Caco-2 (cell line): ENCODE measurements at regions not wholly inside any gene's neighbourhood (a gene's known extent, or its start where the extent isn't known, plus 50 kb on each side); places are given as distances from the start of the nearest gene placed in this dataset.

Experiments used
- BruUV-seq: library from RNA; stranded (reverse); fragments of 400-500 nt; replicated peaks from 2 replicates; lab custom pipeline; 2021; lab: Mats Ljungman, UMichigan
- CTCF ChIA-PET: fragments of 300-600 bp; sonication (Branson Sonifier 250); formaldehyde crosslinking; loops from one replicate; lab custom pipeline; 2022; ENCODE audit warnings: antibody characterized with exemption; lab: Charles Lee
- POLR2A ChIA-PET: fragments of 300-600 bp; sonication (Branson Sonifier 250); formaldehyde crosslinking; loops from one replicate; lab custom pipeline; 2022; ENCODE audit warnings: antibody characterized with exemption; lab: Charles Lee
- DNase-seq, 2 experiments: peaks; one replicate each; pipeline versions ENCODE4 v3.0.0 to v3.0.0-alpha.2; 2020 to 2022
- H3K27me3 ChIP-seq: replicated peaks from 2 replicates; pipeline ENCODE4 v1.6.0; 2011; ENCODE audit warnings: low read length; ENCODE audit not compliant: control insufficient read depth, insufficient read depth
- H3K36me3 ChIP-seq: 2 replicates; pipeline ENCODE4 v1.5.1; 2011; ENCODE audit warnings: low read length; ENCODE audit not compliant: control insufficient read depth, insufficient read depth
- H3K4me1 ChIP-seq: fragments of 250-450 bp; sonication (Bioruptor Pico); 2 replicates; pipeline ENCODE4 v1.5.1; 2020; ENCODE audit warnings: mild to moderate bottlenecking
- H3K4me3 ChIP-seq: 2 replicates; pipeline ENCODE4 v1.5.1; 2011; ENCODE audit warnings: low read depth, mild to moderate bottlenecking, control low read depth, low read length
- H3K9me3 ChIP-seq: fragments of 250-450 bp; sonication (Bioruptor Pico); 2 replicates; pipeline ENCODE4 v1.5.1; 2020; ENCODE audit warnings: mild to moderate bottlenecking, moderate library complexity
- H3K27ac Mint-ChIP-seq: one replicate; pipeline ENCODE4 v1.8.0; 2022; ENCODE audit warnings: mixed read lengths; ENCODE audit not compliant: unreplicated experiment
- H3K27me3 Mint-ChIP-seq: one replicate; pipeline ENCODE4 v1.8.0; 2022; ENCODE audit warnings: mixed read lengths; ENCODE audit not compliant: insufficient read depth, unreplicated experiment
- H3K36me3 Mint-ChIP-seq: one replicate; pipeline ENCODE4 v1.8.0; 2022; ENCODE audit warnings: mild to moderate bottlenecking, mixed read lengths; ENCODE audit not compliant: insufficient read depth, unreplicated experiment
- H3K4me1 Mint-ChIP-seq: one replicate; pipeline ENCODE4 v1.8.0; 2022; ENCODE audit warnings: low read depth, mixed read lengths; ENCODE audit not compliant: unreplicated experiment
- H3K4me3 Mint-ChIP-seq: one replicate; pipeline ENCODE4 v1.8.0; 2022; ENCODE audit warnings: mild to moderate bottlenecking, moderate library complexity, mixed read lengths; ENCODE audit not compliant: unreplicated experiment
- H3K9me3 Mint-ChIP-seq: one replicate; pipeline ENCODE4 v1.8.0; 2022; ENCODE audit warnings: mixed read lengths; ENCODE audit not compliant: unreplicated experiment
- CTCF ChIP-seq, 2 experiments: fragments of 200-600 bp in 1 of 2; IDR thresholded peaks; 1 replicate in 1 of 2; 2 replicates in 1 of 2; pipeline versions ENCODE4 v1.5.1 to v1.8.0; 2011 to 2022; ENCODE audit warnings: antibody characterized with exemption in 1 of 2, control low read depth in 1 of 2, inconsistent platforms in 1 of 2, low read depth in 1 of 2, low read length in 1 of 2, mild to moderate bottlenecking in 1 of 2, moderate library complexity in 1 of 2; ENCODE audit not compliant: insufficient read depth in 1 of 2, severe bottlenecking in 1 of 2, unreplicated experiment in 1 of 2
- intact Hi-C: fragments of 100-400 bp; cut with micrococcal nuclease; formaldehyde crosslinking; loops from one replicate; pipeline ENCODE4 v1.10.0; 2022; ENCODE audit not compliant: unreplicated experiment

GRCh38 chr18:72336786-72337185 is 207.4 kb downstream of the CBLN2 start:
- no peaks in the 10 kb centered on the region for H3K4me1 Mint-ChIP-seq
- ChIA-PET CTCF (no interaction called here), POLR2A (no interaction called here)
- H3K9me3 ChIP-seq = no peaks in the 10 kb centered on the region
- no peak overlapping the region for H3K4me3 Mint-ChIP-seq
- H3K4me1 ChIP-seq = no peaks in the 10 kb centered on the region
- no peaks in the 10 kb centered on the region for H3K36me3 Mint-ChIP-seq
- H3K36me3 ChIP-seq = no peaks in the 10 kb centered on the region
- intact Hi-C loops = no loop called here
- peaks cover 3% of the 10 kb centered on the region for H3K27me3 Mint-ChIP-seq
- no peak overlapping the region for H3K4me3 ChIP-seq
- H3K27me3 ChIP-seq = no peaks in the 10 kb centered on the region
- no peak for DNase-seq
- BruUV-seq = no TSS peak
- H3K27ac Mint-ChIP-seq = no peak overlapping the region
- H3K9me3 Mint-ChIP-seq = no peaks in the 10 kb centered on the region
- TF ChIP-seq CTCF (IDR thresholded peaks at IDR 0.05; ENCODE audit: insufficient read depth in 1 of 2, low read depth in 1 of 2, low read length in 1 of 2, severe bottlenecking in 1 of 2, unreplicated experiment in 1 of 2) = no peak

GRCh38 chr18:72329533-72329932 is 214.6 kb downstream of the CBLN2 start:
- no peaks in the 10 kb centered on the region for H3K9me3 ChIP-seq
- no peaks in the 10 kb centered on the region for H3K36me3 ChIP-seq
- no TSS peak for BruUV-seq
- H3K4me1 Mint-ChIP-seq = no peaks in the 10 kb centered on the region
- H3K36me3 Mint-ChIP-seq = no peaks in the 10 kb centered on the region
- no peak overlapping the region for H3K4me3 Mint-ChIP-seq
- intact Hi-C loops = no loop called here
- no peak overlapping the region for H3K4me3 ChIP-seq
- H3K27me3 ChIP-seq = no peaks in the 10 kb centered on the region
- no peak for TF ChIP-seq CTCF (IDR thresholded peaks at IDR 0.05; ENCODE audit: insufficient read depth in 1 of 2, low read depth in 1 of 2, low read length in 1 of 2, severe bottlenecking in 1 of 2, unreplicated experiment in 1 of 2)
- no peaks in the 10 kb centered on the region for H3K9me3 Mint-ChIP-seq
- peaks cover 3% of the 10 kb centered on the region for H3K27me3 Mint-ChIP-seq
- CTCF ChIA-PET = no interaction called here
- H3K4me1 ChIP-seq = no peaks in the 10 kb centered on the region
- no peak overlapping the region for H3K27ac Mint-ChIP-seq
- POLR2A ChIA-PET = no interaction called here
- no peak for DNase-seq

- ChIA-PET CTCF (no interaction called here), POLR2A (no interaction called here)
- H3K9me3 Mint-ChIP-seq = no peaks in the 10 kb centered on the region
- no TSS peak for BruUV-seq
- H3K36me3 ChIP-seq = no peaks in the 10 kb centered on the region
- intact Hi-C loops = no loop called here
- H3K4me1 Mint-ChIP-seq = no peaks in the 10 kb centered on the region
- no peak for TF ChIP-seq CTCF (IDR thresholded peaks at IDR 0.05; ENCODE audit: insufficient read depth in 1 of 2, low read depth in 1 of 2, low read length in 1 of 2, severe bottlenecking in 1 of 2, unreplicated experiment in 1 of 2)
- H3K27me3 Mint-ChIP-seq = no peaks in the 10 kb centered on the region
- H3K4me3 Mint-ChIP-seq = no peak overlapping the region
- no peak for DNase-seq
- no peak overlapping the region for H3K4me3 ChIP-seq
- H3K4me1 ChIP-seq = no peaks in the 10 kb centered on the region
- H3K27me3 ChIP-seq = no peaks in the 10 kb centered on the region
- no peak overlapping the region for H3K27ac Mint-ChIP-seq
- no peaks in the 10 kb centered on the region for H3K36me3 Mint-ChIP-seq
- H3K9me3 ChIP-seq = no peaks in the 10 kb centered on the region
Observed at GRCh38 chr18:72325307-72325706, 218.8 kb downstream of the CBLN2 start.
